HepG2 (cell line): ENCODE measurements at regions not wholly inside any gene's neighbourhood (a gene's known extent, or its start where the extent isn't known, plus 50 kb on each side); places are given as distances from the start of the nearest gene placed in this dataset.

ENCODE experiments used
- ATAC-seq: fragments of 200-7000 bp; cut with Tn5 transposase; 3 replicates; pipeline ENCODE4 v1.9.1; 2020; ENCODE audit warnings: mild to moderate bottlenecking, moderate library complexity
- BruUV-seq: library from RNA; stranded (reverse); fragments of 400-500 nt; replicated peaks from 2 replicates; lab custom pipeline; 2021; lab: Mats Ljungman, UMichigan
- CTCF ChIA-PET: fragments of 300-600 bp; formaldehyde crosslinking; extraction: SDS; loops from one replicate; lab custom pipeline; 2021; ENCODE audit warnings: low total read pairs, inconsistent platforms, low intra/inter-chr PET ratio; lab: Yijun Ruan, JAX
- POLR2A ChIA-PET: fragments of 350-600 bp; sonication (Branson Sonifier 250); formaldehyde crosslinking; loops from one replicate; lab custom pipeline; 2020; ENCODE audit warnings: antibody characterized with exemption, inconsistent platforms; lab: Yijun Ruan, JAX
- DNase-seq: peaks from one replicate; pipeline ENCODE4 v3.0.0-alpha.2; 2015; ENCODE audit warnings: low spot score
- FAIRE-seq: peaks from 3 replicates; lab custom pipeline; 2011; peaks lifted over from hg19 to GRCh38; lab: Jason Lieb, UNC
- H2AFZ ChIP-seq: one replicate; pipeline ENCODE4 v1.6.1; 2011; ENCODE audit warnings: low read length, inconsistent platforms
- H3K27ac ChIP-seq: fragments of 300-600 bp; 3 replicates; pipeline ENCODE4 v1.8.0; 2011; ENCODE audit warnings: mixed run types, mild to moderate bottlenecking, mixed read lengths, low read length, inconsistent platforms; ENCODE audit not compliant: insufficient read depth; ENCODE audit errors: extremely low read length
- H3K27me3 ChIP-seq, 2 experiments: fragments of 200-600 bp in 1 of 2; 2 replicates in 1 of 2; 3 replicates in 1 of 2; pipeline versions ENCODE4 v1.6.0 to v1.8.0; 2011; ENCODE audit warnings: low read length in 2 of 2, mild to moderate bottlenecking in 2 of 2, moderate library complexity in 2 of 2, inconsistent platforms in 1 of 2; ENCODE audit not compliant: insufficient read depth in 2 of 2, control insufficient read depth in 1 of 2
- H3K36me3 ChIP-seq, 2 experiments: fragments of 200-600 bp in 1 of 2; replicated peaks in 1 of 2; 2 replicates in 1 of 2; 3 replicates in 1 of 2; pipeline versions ENCODE4 v1.5.1 to v1.8.0; 2011; ENCODE audit warnings: low read length in 2 of 2, inconsistent platforms in 1 of 2; ENCODE audit not compliant: insufficient read depth in 2 of 2, control insufficient read depth in 1 of 2
- H3K4me1 ChIP-seq: 2 replicates; pipeline ENCODE4 v1.5.1; 2012; ENCODE audit warnings: low read length, inconsistent platforms; ENCODE audit not compliant: insufficient read depth
- H3K4me2 ChIP-seq: 2 replicates; pipeline ENCODE4 v1.6.0; 2011; ENCODE audit warnings: low read depth, low read length, inconsistent platforms
- H3K4me3 ChIP-seq, 3 experiments: fragments of 200-600 bp in 1 of 3; sonication (generic), shearing (Covaris generic) in 1 of 3; replicated peaks in 1 of 3; 2 replicates each; pipeline ENCODE4 v1.5.1; 2011 to 2016; ENCODE audit warnings: low read length in 3 of 3, inconsistent platforms in 2 of 3, low read depth in 2 of 3, mild to moderate bottlenecking in 2 of 3, control low read depth in 1 of 3, mixed read lengths in 1 of 3; ENCODE audit not compliant: insufficient read depth in 1 of 3
- H3K79me2 ChIP-seq: one replicate; pipeline ENCODE4 v1.6.1; 2011; ENCODE audit warnings: low read length, inconsistent platforms; ENCODE audit not compliant: insufficient read depth
- H3K9ac ChIP-seq: 2 replicates; pipeline ENCODE4 v1.6.0; 2011; ENCODE audit warnings: mild to moderate bottlenecking, low read depth, low read length, inconsistent platforms; ENCODE audit not compliant: insufficient read depth
- H3K9me3 ChIP-seq: 2 replicates; pipeline ENCODE4 v1.5.1; 2012; ENCODE audit warnings: mild to moderate bottlenecking, low read length
- H4K20me1 ChIP-seq: 2 replicates; pipeline ENCODE4 v1.6.0; 2011; ENCODE audit warnings: inconsistent platforms, mild to moderate bottlenecking, low read length, moderate library complexity; ENCODE audit not compliant: insufficient read depth
- ADNP ChIP-seq: sonication (generic); formaldehyde crosslinking; IDR thresholded peaks from 2 replicates; pipeline ENCODE4 v1.4.0; 2020; ENCODE audit warnings: missing genetic modification reagents
- AFF4 ChIP-seq: sonication (generic); formaldehyde crosslinking; IDR thresholded peaks from 2 replicates; pipeline ENCODE4 v1.4.0; 2020; ENCODE audit warnings: missing genetic modification reagents
- DNMT3B ChIP-seq: conservative IDR thresholded peaks from 2 replicates; pipeline ENCODE4 v1.6.1; 2016; ENCODE audit warnings: missing biosample characterization, control low read depth
- GATAD2A ChIP-seq: IDR thresholded peaks from 2 replicates; pipeline ENCODE4 v1.6.1; 2016
- HMG20B ChIP-seq: conservative IDR thresholded peaks from 2 replicates; pipeline ENCODE4 v1.6.1; 2016; ENCODE audit warnings: missing genetic modification reagents, missing compliant biosample characterization
- HNF1B ChIP-seq: sonication (generic); formaldehyde crosslinking; IDR thresholded peaks from 2 replicates; pipeline ENCODE4 v1.5.1; 2020; ENCODE audit warnings: mild to moderate bottlenecking, moderate library complexity, missing genetic modification reagents
- HNRNPK ChIP-seq: fragments of 200-400 bp; formaldehyde crosslinking; IDR thresholded peaks from 2 replicates; pipeline ENCODE4 v1.6.1; 2018; ENCODE audit warnings: low read length, low read depth, moderate library complexity, mild to moderate bottlenecking; ENCODE audit not compliant: poor library complexity, severe bottlenecking
- MTERF4 ChIP-seq: sonication (generic); formaldehyde crosslinking; IDR thresholded peaks from 2 replicates; pipeline ENCODE4 v1.8.0; 2023; ENCODE audit warnings: mild to moderate bottlenecking, missing genetic modification reagents
- PAXIP1 ChIP-seq: sonication (generic); formaldehyde crosslinking; conservative IDR thresholded peaks from 2 replicates; pipeline ENCODE4 v1.4.0; 2020; ENCODE audit warnings: mild to moderate bottlenecking, missing genetic modification reagents, moderate library complexity
- PITX1 ChIP-seq: sonication (generic); formaldehyde crosslinking; IDR thresholded peaks from 2 replicates; pipeline ENCODE4 v1.5.1; 2020; ENCODE audit warnings: mild to moderate bottlenecking, missing genetic modification reagents
- SAP130 ChIP-seq: IDR thresholded peaks from 2 replicates; pipeline ENCODE4 v1.6.1; 2016; ENCODE audit warnings: low read depth
- ZNF550 ChIP-seq: sonication (generic); formaldehyde crosslinking; IDR thresholded peaks from 2 replicates; pipeline ENCODE4 v1.4.0; 2020; ENCODE audit warnings: mild to moderate bottlenecking, missing genetic modification reagents, borderline replicate concordance
- ZNF83 ChIP-seq: sonication (generic); formaldehyde crosslinking; IDR thresholded peaks from 2 replicates; pipeline ENCODE4 v1.4.0; 2020; ENCODE audit warnings: missing genetic modification reagents, mild to moderate bottlenecking, borderline replicate concordance
- ZSCAN29 ChIP-seq: sonication (generic); formaldehyde crosslinking; conservative IDR thresholded peaks from 2 replicates; pipeline ENCODE4 v1.4.0; 2020; ENCODE audit warnings: mild to moderate bottlenecking, missing genetic modification reagents
- WGBS: methylation state at CpG from one replicate; pipeline ENCODE4 v1.1.6; 2017; ENCODE audit warnings: low lambda C conversion rate; 5-methylcytosine and 5-hydroxymethylcytosine counted together
- in situ Hi-C: cut with HindIII; loops from 2 replicates; pipeline ENCODE4 v1.10.0; 2017; ENCODE audit warnings: low pct_unique_long_range_greater_than_20kb; ENCODE audit not compliant: extremely low pct_ligation_motif_present
- intact Hi-C: fragments of 100-400 bp; cut with micrococcal nuclease; formaldehyde crosslinking; loops from one replicate; pipeline ENCODE4 v1.10.0; 2022; ENCODE audit not compliant: unreplicated experiment

GRCh38 chr15:93608643-93609148 lies 519.7 kb upstream of the RGMA start (continued):
- TF ChIP-seq HNF1B (CRISPR knock-in tag) (no peak), ZSCAN29 (CRISPR knock-in tag) (no peak), ZNF550 (CRISPR knock-in tag) (no peak), DNMT3B (CRISPR knock-in tag) (no peak), HNRNPK (no peak)

DNA sequence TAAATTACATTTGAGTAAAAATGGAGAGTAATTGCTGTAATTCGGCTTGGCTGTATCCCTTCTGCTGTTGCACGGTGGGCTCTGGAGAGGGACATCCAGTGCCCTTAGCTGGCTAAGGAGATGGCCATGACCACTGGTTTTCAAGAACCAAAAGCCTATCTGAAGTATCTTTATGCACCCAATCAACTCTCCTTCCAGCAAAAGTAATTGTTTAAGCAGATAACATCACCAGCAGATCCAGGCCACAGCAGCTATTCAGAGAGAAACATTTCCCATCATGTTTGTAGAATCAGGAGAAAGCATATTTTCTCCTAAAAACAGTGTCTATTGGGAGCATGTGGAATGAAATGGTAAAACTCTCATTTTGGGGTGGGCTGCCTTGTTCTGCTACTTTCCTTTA lies 514.5 kb upstream of the RGMA start:
- DNase-seq (no peak), ATAC-seq (no peak), FAIRE-seq (no peak)
- H3K4me2 ChIP-seq: no peak overlapping the region
- intact Hi-C loops (no loop called here), in situ Hi-C loops (no loop called here)
- H3K4me3 ChIP-seq: no peak overlapping the region
- ChIA-PET POLR2A (no interaction called here), CTCF (no interaction called here)
- no peak overlapping the region for H3K27ac ChIP-seq
- no peaks in the 10 kb centered on the region for H3K9me3 ChIP-seq
- no peaks in the 10 kb centered on the region for H3K4me1 ChIP-seq
- H3K9ac ChIP-seq: no peak overlapping the region
- no peaks in the 10 kb centered on the region for H4K20me1 ChIP-seq
- H2AFZ ChIP-seq: no peak overlapping the region
- no TSS peak for BruUV-seq
- WGBS: 11% methylated on average over 2 of the region's 2 CpGs
- H3K27me3 ChIP-seq: no peaks in the 10 kb centered on the region
- H3K36me3 ChIP-seq: no peaks in the 10 kb centered on the region
- no peaks in the 10 kb centered on the region for H3K79me2 ChIP-seq
- TF ChIP-seq SAP130 (CRISPR knock-in tag) (no peak), HMG20B (CRISPR knock-in tag) (no peak), PAXIP1 (CRISPR knock-in tag) (no peak), PITX1 (CRISPR knock-in tag) (no peak), MTERF4 (CRISPR knock-in tag) (no peak), ADNP (CRISPR knock-in tag) (no peak), ZNF83 (no peak), GATAD2A (no peak), AFF4 (CRISPR knock-in tag) (no peak)
